ENCODE measurements at regions not wholly inside any gene's neighbourhood (a gene's known extent, or its start where the extent isn't known, plus 50 kb on each side); places are given as distances from the start of the nearest gene placed in this dataset.
"Not testable (repeated sequence)": the region's sequence is repeated elsewhere in the genome, so short reads cannot be mapped to it uniquely, and the experiment has no call there.

- H3K4me3 Mint-ChIP-seq; H3K4me1 Mint-ChIP-seq; CTCF ChIA-PET; DNase-seq; H3K27ac Mint-ChIP-seq; H3K9me3 Mint-ChIP-seq (ENCODE audit: low read depth); H3K27me3 Mint-ChIP-seq; H3K36me3 Mint-ChIP-seq; ATAC-seq: not testable (repeated sequence)
Measured at GRCh38 chr21:32823296-32823695, 51.7 kb upstream of the PAXBP1 start.

- CTCF ChIA-PET = interaction anchor here (0.8 to 1.9 kb wide), 6 partner anchors 12 to 303 kb away, joined by 3 to 8 read pairs (median 4); a partner anchor contains a TSS
- DNase-seq (no peak), ATAC-seq (no peak)
- no peak overlapping the region for H3K27ac Mint-ChIP-seq
- no peak overlapping the region for H3K4me3 Mint-ChIP-seq
- H3K27me3 Mint-ChIP-seq = peaks cover 18% of the 10 kb centered on the region
- no peaks in the 10 kb centered on the region for H3K4me1 Mint-ChIP-seq
- H3K36me3 Mint-ChIP-seq = no peaks in the 10 kb centered on the region
- H3K9me3 Mint-ChIP-seq (ENCODE audit: low read depth) = no peaks in the 10 kb centered on the region
Measured at GRCh38 chr21:32824950-32825349, 53.4 kb upstream of the PAXBP1 start.

- Mint-ChIP-seq H3K4me3 (no peak overlapping the region), H3K27ac (no peak overlapping the region), H3K9me3 (ENCODE audit: low read depth) (no peaks in the 10 kb centered on the region), H3K36me3 (no peaks in the 10 kb centered on the region), H3K4me1 (no peaks in the 10 kb centered on the region), H3K27me3 (peaks cover 25% of the 10 kb centered on the region)
- DNase-seq = peak; percentile 46
- CTCF ChIA-PET = interaction anchor here (0.6 to 1.9 kb wide), 11 partner anchors 13 to 227 kb away, joined by 3 to 8 read pairs (median 3); partner anchors contain the start of gene CFAP298
- ATAC-seq = peak; percentile 89
Measured at GRCh38 chr21:32826329-32827167, 55.0 kb upstream of the PAXBP1 start.

- CTCF ChIA-PET = interaction anchor here (1.5 kb wide), 2 partner anchors 218 to 368 kb away, joined by 3 read pairs; no protein-coding TSS in a partner anchor
- peaks cover 1% of the 10 kb centered on the region for H3K4me1 Mint-ChIP-seq
- ATAC-seq (no peak), DNase-seq (no peak)
- H3K27ac Mint-ChIP-seq = no peak overlapping the region
- no peaks in the 10 kb centered on the region for H3K9me3 Mint-ChIP-seq (ENCODE audit: low read depth)
- no peak overlapping the region for H3K4me3 Mint-ChIP-seq
- H3K36me3 Mint-ChIP-seq = no peaks in the 10 kb centered on the region
- peaks cover 25% of the 10 kb centered on the region for H3K27me3 Mint-ChIP-seq
Measured at GRCh38 chr21:32828908-32829307, 57.4 kb upstream of the PAXBP1 start.

DNA sequence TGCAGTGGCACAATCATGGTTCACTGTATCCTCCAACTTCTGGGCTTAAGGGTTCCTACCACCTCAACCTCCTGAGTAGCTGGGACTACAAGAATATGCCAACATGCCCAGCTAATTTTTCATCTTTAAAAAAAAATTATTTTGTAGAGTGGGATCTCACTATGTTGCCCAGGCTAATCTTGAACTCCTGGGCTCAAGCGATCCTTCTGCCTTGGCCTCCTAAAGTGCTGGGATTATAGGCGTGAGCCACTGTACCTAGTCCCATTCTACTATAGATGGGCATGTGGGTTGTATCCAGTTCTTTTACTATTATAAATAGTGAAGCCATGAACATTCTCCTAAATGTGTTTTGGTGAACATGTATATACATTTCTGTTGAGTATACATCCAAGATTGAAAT, 57.9 kb upstream of the PAXBP1 start:
- no peaks in the 10 kb centered on the region for H3K36me3 Mint-ChIP-seq
- H3K4me3 Mint-ChIP-seq = no peak overlapping the region
- ATAC-seq (no peak), DNase-seq (no peak)
- peaks cover 25% of the 10 kb centered on the region for H3K27me3 Mint-ChIP-seq
- no peaks in the 10 kb centered on the region for H3K9me3 Mint-ChIP-seq (ENCODE audit: low read depth)
- peaks cover 1% of the 10 kb centered on the region for H3K4me1 Mint-ChIP-seq
- H3K27ac Mint-ChIP-seq = no peak overlapping the region
- CTCF ChIA-PET = interaction anchor here (0.6 kb wide), 1 partner anchor 295 kb away, joined by 4 read pairs; no protein-coding TSS in a partner anchor

DNA sequence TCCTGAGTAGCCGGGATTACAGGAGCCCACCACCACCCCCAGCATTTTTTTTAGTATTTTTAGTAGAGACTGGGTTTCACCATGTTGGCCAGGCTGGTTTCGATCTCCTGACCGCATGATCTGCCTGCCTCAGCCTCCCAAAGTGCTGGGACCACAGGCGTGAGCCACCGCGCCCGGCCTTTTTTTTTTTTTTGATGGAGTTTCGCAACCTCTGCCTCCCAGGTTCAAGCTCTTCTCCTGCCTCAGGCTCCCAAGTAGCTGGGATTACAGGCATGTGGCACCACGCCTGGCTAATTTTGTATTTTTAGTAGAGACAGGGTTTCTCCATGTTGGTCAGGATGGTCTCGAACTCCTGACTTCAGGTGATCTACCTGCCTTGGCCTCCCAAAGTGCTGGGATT, 60.2 kb upstream of the PAXBP1 start:
- ATAC-seq; H3K36me3 Mint-ChIP-seq; H3K4me1 Mint-ChIP-seq; H3K4me3 Mint-ChIP-seq; DNase-seq; H3K9me3 Mint-ChIP-seq (ENCODE audit: low read depth); H3K27ac Mint-ChIP-seq: not testable (repeated sequence)
- CTCF ChIA-PET = interaction anchor here (0.7 to 2.6 kb wide), 7 partner anchors 54 to 368 kb away, joined by 3 to 23 read pairs (median 4); no protein-coding TSS in a partner anchor
- peaks cover 27% of the 10 kb centered on the region for H3K27me3 Mint-ChIP-seq

- no peak overlapping the region for H3K27ac Mint-ChIP-seq
- no peak for ATAC-seq
Measured at GRCh38 chr21:32834211-32834915, 62.8 kb upstream of the PAXBP1 start.

DNA sequence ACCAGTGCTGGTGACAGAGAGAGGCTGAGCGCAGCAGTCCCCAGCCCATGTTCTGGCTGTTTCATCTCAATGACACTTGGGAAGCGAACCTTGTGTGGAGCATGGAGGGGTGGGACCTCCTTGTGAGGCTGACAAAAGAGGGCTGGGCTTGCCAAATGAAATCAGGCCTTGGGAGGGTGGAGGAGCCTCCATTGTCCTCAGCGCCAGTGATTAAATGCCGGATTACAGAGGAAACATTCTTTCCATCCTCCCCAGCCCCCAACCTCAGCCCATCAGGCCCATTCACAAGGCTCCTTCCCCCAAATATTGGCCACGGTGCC, 63.3 kb upstream of the PAXBP1 start:
- no peak for DNase-seq
- Mint-ChIP-seq H3K4me3 (no peak overlapping the region), H3K9me3 (ENCODE audit: low read depth) (no peaks in the 10 kb centered on the region), H3K36me3 (no peaks in the 10 kb centered on the region), H3K4me1 (peaks cover 1% of the 10 kb centered on the region), H3K27me3 (peaks cover 26% of the 10 kb centered on the region), H3K27ac (no peak overlapping the region)
- CTCF ChIA-PET = interaction anchor here (1.1 to 1.3 kb wide), 2 partner anchors 23 to 294 kb away, joined by 3 to 4 read pairs; no protein-coding TSS in a partner anchor
- no peak for ATAC-seq

More at GRCh38 chr21:32834211-32834915, 62.8 kb upstream of the PAXBP1 start:
- H3K36me3 Mint-ChIP-seq = no peaks in the 10 kb centered on the region
- CTCF ChIA-PET = interaction anchor here (1.0 to 2.6 kb wide), 4 partner anchors 10 to 366 kb away, joined by 3 to 23 read pairs (median 4); no protein-coding TSS in a partner anchor
- H3K27me3 Mint-ChIP-seq = peaks cover 26% of the 10 kb centered on the region
- H3K4me1 Mint-ChIP-seq = peaks cover 1% of the 10 kb centered on the region
- no peak for DNase-seq
- no peak overlapping the region for H3K4me3 Mint-ChIP-seq
- H3K9me3 Mint-ChIP-seq (ENCODE audit: low read depth) = no peaks in the 10 kb centered on the region

DNA sequence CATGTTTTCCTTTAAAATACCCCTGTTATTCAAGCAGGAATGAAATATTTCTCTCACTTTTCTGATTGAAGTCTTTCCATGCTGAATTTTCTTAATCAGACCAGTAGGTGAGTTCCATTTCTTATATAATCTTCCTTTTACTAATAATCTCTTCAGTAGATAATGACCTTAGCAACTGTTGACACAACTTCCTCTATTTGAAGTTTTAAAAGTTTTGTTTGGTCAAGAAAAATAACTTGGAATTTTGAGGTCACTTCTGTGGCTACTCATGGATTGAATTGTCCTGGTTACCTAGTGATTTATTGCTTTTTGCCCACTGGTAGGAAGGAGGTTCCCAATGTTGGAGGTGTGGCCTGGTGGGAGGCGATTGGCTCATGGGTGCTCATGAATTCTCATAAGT, 70.6 kb upstream of the PAXBP1 start:
- Mint-ChIP-seq H3K9me3 (ENCODE audit: low read depth) (no peaks in the 10 kb centered on the region), H3K4me1 (no peaks in the 10 kb centered on the region)

GRCh38 chr21:32843561-32843960, 72.0 kb upstream of the PAXBP1 start:
- Mint-ChIP-seq H3K4me3 (no peak overlapping the region), H3K27me3 (peaks cover 28% of the 10 kb centered on the region), H3K36me3 (no peaks in the 10 kb centered on the region), H3K9me3 (ENCODE audit: low read depth) (no peaks in the 10 kb centered on the region), H3K4me1 (no peaks in the 10 kb centered on the region), H3K27ac (no peak overlapping the region)
- DNase-seq = no peak
- ATAC-seq = no peak
- CTCF ChIA-PET = interaction anchor here (0.9 kb wide), 1 partner anchor 10 kb away, joined by 3 read pairs; no protein-coding TSS in a partner anchor

More for the DNA sequence above, 70.6 kb upstream of the PAXBP1 start:
- ATAC-seq = no peak
- CTCF ChIA-PET = no interaction called here
- H3K36me3 Mint-ChIP-seq = no peaks in the 10 kb centered on the region
- no peak for DNase-seq
- H3K4me3 Mint-ChIP-seq = no peak overlapping the region
- peaks cover 26% of the 10 kb centered on the region for H3K27me3 Mint-ChIP-seq
- no peak overlapping the region for H3K27ac Mint-ChIP-seq

DNA sequence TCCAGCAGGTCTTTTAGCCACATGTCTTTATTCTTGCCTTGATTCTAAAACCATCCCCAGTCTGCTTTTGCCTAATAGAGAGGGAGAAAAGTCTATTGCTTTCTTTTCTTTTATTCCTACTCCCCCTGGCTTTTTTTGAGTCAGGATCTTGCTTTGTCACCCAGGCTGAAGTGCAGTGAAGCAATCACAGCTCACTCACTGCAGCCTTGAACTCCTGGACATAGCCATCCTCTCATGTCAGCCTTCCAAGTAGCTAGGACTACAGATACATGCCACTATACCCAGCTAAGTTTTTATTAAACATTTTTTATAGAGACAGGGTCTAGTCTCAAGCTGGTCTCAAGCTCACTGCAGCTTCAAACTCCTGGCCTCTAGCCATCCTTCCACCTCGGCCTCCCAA, 72.5 kb upstream of the PAXBP1 start:
- H3K9me3 Mint-ChIP-seq (ENCODE audit: low read depth) = no peaks in the 10 kb centered on the region

DNA sequence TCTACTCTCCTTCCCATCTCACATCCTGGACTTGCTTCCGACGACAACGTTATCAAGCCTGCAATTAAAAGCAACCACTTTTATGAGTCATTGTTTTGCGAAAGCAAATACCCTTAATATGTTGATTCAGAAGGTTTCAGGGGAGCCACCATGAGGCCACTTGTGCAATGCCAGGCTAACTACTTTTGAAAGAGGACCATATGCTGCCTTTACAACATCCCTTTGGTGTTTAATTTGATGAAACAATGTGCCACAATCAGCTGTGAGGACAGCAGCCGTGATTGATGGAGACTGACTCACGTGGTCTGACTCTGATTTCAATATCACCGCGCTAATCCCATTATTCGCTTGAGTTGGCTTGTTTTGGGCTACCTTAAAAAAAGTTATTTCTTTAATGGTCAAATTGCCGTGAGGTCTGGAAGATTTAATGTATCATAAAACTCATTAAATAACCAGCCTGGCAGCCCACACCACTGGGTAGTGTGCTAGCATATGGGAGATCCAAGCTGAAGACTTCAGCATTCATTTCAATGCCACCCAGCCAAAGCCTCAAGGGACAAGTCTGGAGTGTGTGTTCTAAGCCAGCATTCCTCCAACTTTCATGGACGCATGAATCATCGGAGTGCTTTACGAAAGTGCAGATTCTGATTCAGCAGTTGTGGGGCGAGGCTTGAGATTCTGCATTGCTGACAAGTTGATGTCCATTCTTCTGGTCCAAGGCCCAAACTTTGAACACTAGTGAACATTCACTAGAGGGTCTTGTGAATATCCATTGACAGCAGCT, 73.3 kb upstream of the PAXBP1 start:
- Mint-ChIP-seq H3K36me3 (no peaks in the 10 kb centered on the region), H3K4me3 (no peak overlapping the region), H3K9me3 (ENCODE audit: low read depth) (no peaks in the 10 kb centered on the region), H3K27me3 (peaks cover 29% of the 10 kb centered on the region), H3K4me1 (no peaks in the 10 kb centered on the region), H3K27ac (no peak overlapping the region)
- ATAC-seq (no peak), DNase-seq (no peak)
- CTCF ChIA-PET = interaction anchor here (0.9 kb wide), 1 partner anchor 11 kb away, joined by 3 read pairs; no protein-coding TSS in a partner anchor

More for the DNA sequence above, 72.5 kb upstream of the PAXBP1 start:
- no peak for ATAC-seq
- no peak for DNase-seq
- no peaks in the 10 kb centered on the region for H3K36me3 Mint-ChIP-seq
- CTCF ChIA-PET = interaction anchor here (0.9 kb wide), 1 partner anchor 11 kb away, joined by 3 read pairs; no protein-coding TSS in a partner anchor
- H3K4me1 Mint-ChIP-seq = no peaks in the 10 kb centered on the region
- no peak overlapping the region for H3K4me3 Mint-ChIP-seq
- H3K27ac Mint-ChIP-seq = no peak overlapping the region
- H3K27me3 Mint-ChIP-seq = peaks cover 27% of the 10 kb centered on the region

DNA sequence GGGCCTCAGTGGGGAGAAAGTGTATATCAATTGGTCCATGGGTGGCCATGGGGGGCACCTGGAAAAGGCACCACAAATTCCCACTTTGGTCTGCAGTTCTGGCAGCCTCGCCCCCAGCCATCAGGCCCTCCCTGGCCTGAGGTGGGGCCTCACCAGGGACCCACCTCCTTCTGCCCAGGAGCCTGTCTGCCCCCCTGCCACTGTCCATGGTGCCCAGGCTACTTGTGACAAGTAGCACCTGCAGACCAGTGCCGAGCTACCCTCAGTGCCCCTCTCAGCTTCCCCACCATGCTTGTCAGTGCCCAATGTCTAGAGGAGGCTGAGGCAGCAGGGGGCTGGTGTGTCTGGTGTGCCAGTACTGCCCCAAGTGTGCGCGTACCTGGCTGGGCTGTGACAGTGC, 87.1 kb upstream of the PAXBP1 start:
- no peaks in the 10 kb centered on the region for H3K36me3 Mint-ChIP-seq
- H3K4me3 Mint-ChIP-seq = no peak overlapping the region
- no peaks in the 10 kb centered on the region for H3K4me1 Mint-ChIP-seq
- ATAC-seq (no peak), DNase-seq (no peak)
- H3K27me3 Mint-ChIP-seq = peaks cover 30% of the 10 kb centered on the region
- CTCF ChIA-PET = interaction anchor here (1.3 kb wide), 1 partner anchor 23 kb away, joined by 3 read pairs; no protein-coding TSS in a partner anchor
- peaks cover 2% of the 10 kb centered on the region for H3K9me3 Mint-ChIP-seq (ENCODE audit: low read depth)
- H3K27ac Mint-ChIP-seq = no peak overlapping the region
